ENCODE measurements at regions not wholly inside any gene's neighbourhood (a gene's known extent, or its start where the extent isn't known, plus 50 kb on each side); places are given as distances from the start of the nearest gene placed in this dataset.

- dilution Hi-C loops (cut with MboI; ENCODE audit: extremely low pct_ligation_motif_present, low sequenced_read_pairs), result no loop called here
- no peak for FAIRE-seq
Measured at GRCh38 chr7:131830681-131831080, 274.3 kb upstream of the PODXL start.

GRCh38 chr7:131829947-131830558 lies 273.6 kb upstream of the PODXL start:
- H3K27me3 ChIP-seq (ENCODE audit: control insufficient read depth, extremely low read depth, insufficient read depth, low read length), result peaks cover 38% of the 10 kb centered on the region
- no peaks in the 10 kb centered on the region for H4K20me1 ChIP-seq (ENCODE audit: control insufficient read depth, extremely low read depth, insufficient read depth, low read length)

More at GRCh38 chr7:131830681-131831080, 274.3 kb upstream of the PODXL start:
- Histone ChIP-seq H3K9me3 (ENCODE audit: control insufficient read depth, low read depth, low read length) (no peaks in the 10 kb centered on the region), H3K27me3 (ENCODE audit: control insufficient read depth, extremely low read depth, insufficient read depth, low read length) (peaks cover 40% of the 10 kb centered on the region), H3K4me3 (ENCODE audit: control insufficient read depth in 2 of 3, extremely low read depth in 1 of 3, insufficient read depth in 2 of 3, low read depth in 1 of 3, low read length in 3 of 3) (no peak overlapping the region), H3K36me3 (ENCODE audit: control insufficient read depth in 2 of 2, extremely low read depth in 1 of 2, insufficient read depth in 2 of 2, low read length in 2 of 2) (no peaks in the 10 kb centered on the region), H3K4me2 (ENCODE audit: control insufficient read depth, extremely low read depth, insufficient read depth, low read depth, low read length) (no peak overlapping the region), H4K20me1 (ENCODE audit: control insufficient read depth, extremely low read depth, insufficient read depth, low read length) (no peaks in the 10 kb centered on the region), H3K9ac (ENCODE audit: control insufficient read depth, extremely low read depth, insufficient read depth, low read length) (no peak overlapping the region), H3K79me2 (ENCODE audit: control insufficient read depth, insufficient read depth, low read length) (no peaks in the 10 kb centered on the region), H2AFZ (ENCODE audit: control insufficient read depth, low read length) (no peak overlapping the region), H3K27ac (ENCODE audit: control insufficient read depth, insufficient read depth, low read length) (no peak overlapping the region), H3K9me1 (ENCODE audit: control insufficient read depth, extremely low read depth, insufficient read depth, low read length) (no peaks in the 10 kb centered on the region), H3K4me1 (ENCODE audit: control insufficient read depth, extremely low read depth, insufficient read depth, low read length) (no peaks in the 10 kb centered on the region)
- no peak for TF ChIP-seq CTCF (optimal IDR thresholded peaks at IDR 0.05 in 1 of 3, IDR thresholded peaks at IDR 0.05 in 1 of 3, conservative IDR thresholded peaks at IDR 0.05 in 1 of 3; ENCODE audit: extremely low read depth in 1 of 3, insufficient read depth in 2 of 3, low read length in 3 of 3)
- no peak for TF ChIP-seq EZH2 (IDR thresholded peaks at IDR 0.05; ENCODE audit: low read length)
- no peak for DNase-seq (ENCODE audit: low read depth, low spot score)

More at GRCh38 chr7:131829947-131830558, 273.6 kb upstream of the PODXL start:
- Histone ChIP-seq H3K4me3 (ENCODE audit: control insufficient read depth in 2 of 3, extremely low read depth in 1 of 3, insufficient read depth in 2 of 3, low read depth in 1 of 3, low read length in 3 of 3) (no peak overlapping the region), H2AFZ (ENCODE audit: control insufficient read depth, low read length) (no peak overlapping the region), H3K27ac (ENCODE audit: control insufficient read depth, insufficient read depth, low read length) (no peak overlapping the region), H3K4me1 (ENCODE audit: control insufficient read depth, extremely low read depth, insufficient read depth, low read length) (no peaks in the 10 kb centered on the region), H3K9me3 (ENCODE audit: control insufficient read depth, low read depth, low read length) (no peaks in the 10 kb centered on the region), H3K36me3 (ENCODE audit: control insufficient read depth in 2 of 2, extremely low read depth in 1 of 2, insufficient read depth in 2 of 2, low read length in 2 of 2) (no peaks in the 10 kb centered on the region), H3K4me2 (ENCODE audit: control insufficient read depth, extremely low read depth, insufficient read depth, low read depth, low read length) (no peak overlapping the region), H3K79me2 (ENCODE audit: control insufficient read depth, insufficient read depth, low read length) (no peaks in the 10 kb centered on the region), H3K9me1 (ENCODE audit: control insufficient read depth, extremely low read depth, insufficient read depth, low read length) (no peaks in the 10 kb centered on the region), H3K9ac (ENCODE audit: control insufficient read depth, extremely low read depth, insufficient read depth, low read length) (no peak overlapping the region)
- dilution Hi-C loops (cut with MboI; ENCODE audit: extremely low pct_ligation_motif_present, low sequenced_read_pairs), result no loop called here
- DNase-seq (ENCODE audit: low read depth, low spot score) (no peak), FAIRE-seq (no peak)
- TF ChIP-seq EZH2 (IDR thresholded peaks at IDR 0.05; ENCODE audit: low read length), result no peak
- TF ChIP-seq CTCF (optimal IDR thresholded peaks at IDR 0.05 in 1 of 3, IDR thresholded peaks at IDR 0.05 in 1 of 3, conservative IDR thresholded peaks at IDR 0.05 in 1 of 3; ENCODE audit: extremely low read depth in 1 of 3, insufficient read depth in 2 of 3, low read length in 3 of 3), result no peak
